ENCODE measurements at regions not wholly inside any gene's neighbourhood (a gene's known extent, or its start where the extent isn't known, plus 50 kb on each side); places are given as distances from the start of the nearest gene placed in this dataset.

- Mint-ChIP-seq H3K4me1 (no peaks in the 10 kb centered on the region), H3K27me3 (ENCODE audit: low read depth in 2 of 2) (no peaks in the 10 kb centered on the region), H3K4me3 (no peak overlapping the region), H3K9me3 (peaks cover 12 to 15% of the 10 kb centered on the region in 2 donors), H3K27ac (no peak overlapping the region), H3K36me3 (peaks cover 5% of the 10 kb centered on the region)
- ATAC-seq (no peak), DNase-seq (no peak)
- no peaks in the 10 kb centered on the region for H3K36me3 ChIP-seq (ENCODE audit: control insufficient read depth, insufficient read depth, low read length)
- H3K27ac ChIP-seq (ENCODE audit: low read length) = no peak overlapping the region
- intact Hi-C loops (cut with micrococcal nuclease) = loop anchor here (10.0 kb wide), 1 partner anchor 989 kb away; no protein-coding TSS in a partner anchor
- H3K9me3 ChIP-seq (ENCODE audit: control insufficient read depth, insufficient read depth, low read length) = peaks cover 2% of the 10 kb centered on the region
- no peaks in the 10 kb centered on the region for H3K4me1 ChIP-seq (ENCODE audit: control insufficient read depth, insufficient read depth, low read length)
- no peak for TF ChIP-seq CTCF (IDR thresholded peaks at IDR 0.05)
- no peaks in the 10 kb centered on the region for H3K27me3 ChIP-seq (ENCODE audit: control insufficient read depth, insufficient read depth, low read length)
- 9% methylated on average over 1 of the region's 1 CpG for WGBS (ENCODE audit: insufficient coverage)
- H3K4me3 ChIP-seq (ENCODE audit: low read length) = no peak overlapping the region
Observed at GRCh38 chr10:24096281-24096680, 112.7 kb upstream of the KIAA1217 start.

GRCh38 chr10:24097751-24098207 is 111.2 kb upstream of the KIAA1217 start:
- ATAC-seq (no peak), DNase-seq (no peak)
- intact Hi-C loops (cut with micrococcal nuclease) = loop anchor here (10.0 kb wide), 1 partner anchor 987 kb away; no protein-coding TSS in a partner anchor
- H3K36me3 ChIP-seq (ENCODE audit: control insufficient read depth, insufficient read depth, low read length) = no peaks in the 10 kb centered on the region
- H3K27me3 ChIP-seq (ENCODE audit: control insufficient read depth, insufficient read depth, low read length) = no peaks in the 10 kb centered on the region
- 75% methylated on average over 7 of the region's 7 CpGs for WGBS (ENCODE audit: insufficient coverage)
- no peak overlapping the region for H3K4me3 ChIP-seq (ENCODE audit: low read length)
- H3K27ac Mint-ChIP-seq = no peak overlapping the region
- H3K9me3 ChIP-seq (ENCODE audit: control insufficient read depth, insufficient read depth, low read length) = peaks cover 2% of the 10 kb centered on the region
- H3K4me1 Mint-ChIP-seq = no peaks in the 10 kb centered on the region
- peaks cover 8 to 10% of the 10 kb centered on the region in 2 donors for H3K9me3 Mint-ChIP-seq
- no peaks in the 10 kb centered on the region for H3K4me1 ChIP-seq (ENCODE audit: control insufficient read depth, insufficient read depth, low read length)
- H3K36me3 Mint-ChIP-seq = peaks cover 5% of the 10 kb centered on the region
- no peak for TF ChIP-seq CTCF (IDR thresholded peaks at IDR 0.05)
- H3K4me3 Mint-ChIP-seq = no peak overlapping the region
- H3K27ac ChIP-seq (ENCODE audit: low read length) = no peak overlapping the region
- no peaks in the 10 kb centered on the region for H3K27me3 Mint-ChIP-seq (ENCODE audit: low read depth in 2 of 2)

GRCh38 chr10:24104895-24105294 is 104.0 kb upstream of the KIAA1217 start:
- Histone ChIP-seq H3K27me3 (ENCODE audit: control insufficient read depth, insufficient read depth, low read length) (no peaks in the 10 kb centered on the region), H3K4me3 (ENCODE audit: low read length) (no peak overlapping the region), H3K4me1 (ENCODE audit: control insufficient read depth, insufficient read depth, low read length) (no peaks in the 10 kb centered on the region), H3K9me3 (ENCODE audit: control insufficient read depth, insufficient read depth, low read length) (no peaks in the 10 kb centered on the region), H3K27ac (ENCODE audit: low read length) (no peak overlapping the region), H3K36me3 (ENCODE audit: control insufficient read depth, insufficient read depth, low read length) (no peaks in the 10 kb centered on the region)
- Mint-ChIP-seq H3K27ac (no peak overlapping the region), H3K36me3 (no peaks in the 10 kb centered on the region), H3K27me3 (ENCODE audit: low read depth in 2 of 2) (no peaks in the 10 kb centered on the region), H3K4me1 (no peaks in the 10 kb centered on the region), H3K9me3 (peaks cover 8 to 9% of the 10 kb centered on the region in 2 donors), H3K4me3 (no peak overlapping the region)
- DNase-seq (no peak), ATAC-seq (no peak)
- intact Hi-C loops (cut with micrococcal nuclease) = no loop called here
- WGBS (ENCODE audit: insufficient coverage) = 56% methylated on average over 1 of the region's 1 CpG
- TF ChIP-seq CTCF (IDR thresholded peaks at IDR 0.05) = no peak

- intact Hi-C loops (cut with micrococcal nuclease) = no loop called here
- no peaks in the 10 kb centered on the region for H3K27me3 Mint-ChIP-seq (ENCODE audit: low read depth in 2 of 2)
- no peak for TF ChIP-seq CTCF (IDR thresholded peaks at IDR 0.05)
- no peak overlapping the region for H3K27ac Mint-ChIP-seq
- Histone ChIP-seq H3K27me3 (ENCODE audit: control insufficient read depth, insufficient read depth, low read length) (no peaks in the 10 kb centered on the region), H3K36me3 (ENCODE audit: control insufficient read depth, insufficient read depth, low read length) (no peaks in the 10 kb centered on the region), H3K4me1 (ENCODE audit: control insufficient read depth, insufficient read depth, low read length) (no peaks in the 10 kb centered on the region), H3K9me3 (ENCODE audit: control insufficient read depth, insufficient read depth, low read length) (no peaks in the 10 kb centered on the region), H3K4me3 (ENCODE audit: low read length) (no peak overlapping the region), H3K27ac (ENCODE audit: low read length) (no peak overlapping the region)
- DNase-seq = no peak
- WGBS (ENCODE audit: insufficient coverage) = 79% methylated on average over 3 of the region's 3 CpGs
- H3K9me3 Mint-ChIP-seq = peaks cover 3% of the 10 kb centered on the region in 2 donors
- ATAC-seq = no peak
- H3K4me1 Mint-ChIP-seq = no peaks in the 10 kb centered on the region
- no peaks in the 10 kb centered on the region for H3K36me3 Mint-ChIP-seq
- no peak overlapping the region for H3K4me3 Mint-ChIP-seq
Observed at GRCh38 chr10:24113901-24114300, 95.0 kb upstream of the KIAA1217 start.

All from natural killer cell (primary cell).